Thymus (tissue), 11 donors: ENCODE measurements at regions not wholly inside any gene's neighbourhood (a gene's known extent, or its start where the extent isn't known, plus 50 kb on each side); places are given as distances from the start of the nearest gene placed in this dataset.
A peak's percentile ranks its signal among the peaks of the same experiment; 100 is the strongest.

Experiments
- DNase-seq, 9 donors: peaks; one replicate each; pipeline ENCODE4 v3.0.0-alpha.2; 2013; ENCODE audit warnings: low spot score in 9 of 9, low read depth in 6 of 9, missing footprints in 1 of 9
- H3K27ac ChIP-seq, 2 donors: one replicate each; pipeline ENCODE4 v1.5.1; 2013; ENCODE audit warnings: control low read depth in 1 of 2, low read depth in 1 of 2, low read length in 1 of 2, mild to moderate bottlenecking in 1 of 2, moderate library complexity in 1 of 2
- H3K27me3 ChIP-seq, 2 donors: one replicate each; pipeline ENCODE4 v1.5.1; 2013; ENCODE audit warnings: low read length in 1 of 2; ENCODE audit not compliant: control insufficient read depth in 2 of 2, insufficient read depth in 1 of 2
- H3K36me3 ChIP-seq, 2 donors: one replicate each; pipeline ENCODE4 v1.5.1; 2013; ENCODE audit warnings: low read length in 1 of 2, mild to moderate bottlenecking in 1 of 2, moderate library complexity in 1 of 2; ENCODE audit not compliant: control insufficient read depth in 2 of 2, insufficient read depth in 2 of 2
- H3K4me1 ChIP-seq, 2 donors: one replicate each; pipeline ENCODE4 v1.5.1; 2013; ENCODE audit warnings: low read length in 2 of 2; ENCODE audit not compliant: control insufficient read depth in 2 of 2, insufficient read depth in 2 of 2
- H3K4me3 ChIP-seq, 2 donors: one replicate each; pipeline ENCODE4 v1.5.1; 2013; ENCODE audit warnings: low read length in 2 of 2, control low read depth in 1 of 2, mild to moderate bottlenecking in 1 of 2
- H3K9me3 ChIP-seq, 2 donors: one replicate each; pipeline ENCODE4 v1.5.1; 2013; ENCODE audit warnings: low read length in 1 of 2, mild to moderate bottlenecking in 1 of 2; ENCODE audit not compliant: control insufficient read depth in 2 of 2, insufficient read depth in 1 of 2
- WGBS: extraction: QIAGEN DNeasy Blood & Tissue Kit; methylation state at CpG from one replicate; pipeline ENCODE4 v1.1.7; 2013; 5-methylcytosine and 5-hydroxymethylcytosine counted together
- donor health status: healthy.

DNA sequence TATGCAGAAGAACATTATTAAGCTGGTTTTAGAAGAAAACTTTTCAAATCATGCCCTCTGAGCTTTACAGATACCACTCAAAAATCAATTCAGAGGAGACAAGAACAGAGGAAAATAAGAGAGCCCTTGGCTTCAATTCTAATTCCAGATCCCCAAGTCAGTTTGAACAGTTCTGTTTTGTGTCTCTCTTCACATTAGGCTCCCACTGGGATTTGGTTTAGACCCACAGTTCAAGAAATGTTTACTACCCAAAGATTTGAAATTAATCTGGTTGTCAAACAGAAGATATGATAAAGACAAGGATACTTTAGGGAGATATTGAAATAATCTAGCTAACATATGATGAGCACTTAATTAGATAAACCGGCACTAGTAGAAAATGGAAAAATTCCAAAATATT is 329.5 kb downstream of the RAD51AP2 start:
- WGBS, result 93% methylated on average over 1 of the region's 1 CpG

DNA sequence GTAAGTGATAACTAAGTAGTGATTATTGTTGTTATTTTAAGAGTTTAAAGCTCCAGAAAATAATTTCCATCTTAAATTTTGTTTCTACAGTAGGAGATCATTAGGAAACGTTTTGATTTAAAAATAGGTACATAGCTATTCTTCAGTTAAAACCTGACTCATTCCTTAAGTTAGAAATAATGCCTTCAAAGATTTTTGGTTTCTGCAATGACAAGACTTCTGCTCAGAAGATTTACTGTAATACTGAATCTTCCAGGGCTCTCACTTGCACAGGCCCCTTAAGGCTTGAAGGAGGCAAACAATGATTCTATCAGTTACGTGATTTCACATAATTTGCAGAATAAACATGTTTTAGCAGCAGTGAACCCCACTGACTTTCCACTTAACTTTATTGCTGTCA is 333.7 kb downstream of the RAD51AP2 start:
- DNase-seq, result no peak
- no peaks in the 10 kb centered on the region for H3K4me1 ChIP-seq
- no peaks in the 10 kb centered on the region for H3K27me3 ChIP-seq
- WGBS, result 89% methylated on average over 2 of the region's 2 CpGs
- no peak overlapping the region for H3K4me3 ChIP-seq
- H3K9me3 ChIP-seq, result no peaks in the 10 kb centered on the region
- H3K36me3 ChIP-seq, result no peaks in the 10 kb centered on the region
- H3K27ac ChIP-seq, result no peak overlapping the region

More for the DNA sequence above, 329.5 kb downstream of the RAD51AP2 start:
- Histone ChIP-seq H3K36me3 (no peaks in the 10 kb centered on the region), H3K27ac (no peak overlapping the region), H3K4me3 (no peak overlapping the region), H3K4me1 (no peaks in the 10 kb centered on the region), H3K9me3 (no peaks in the 10 kb centered on the region), H3K27me3 (no peaks in the 10 kb centered on the region)
- DNase-seq, result no peak

DNA sequence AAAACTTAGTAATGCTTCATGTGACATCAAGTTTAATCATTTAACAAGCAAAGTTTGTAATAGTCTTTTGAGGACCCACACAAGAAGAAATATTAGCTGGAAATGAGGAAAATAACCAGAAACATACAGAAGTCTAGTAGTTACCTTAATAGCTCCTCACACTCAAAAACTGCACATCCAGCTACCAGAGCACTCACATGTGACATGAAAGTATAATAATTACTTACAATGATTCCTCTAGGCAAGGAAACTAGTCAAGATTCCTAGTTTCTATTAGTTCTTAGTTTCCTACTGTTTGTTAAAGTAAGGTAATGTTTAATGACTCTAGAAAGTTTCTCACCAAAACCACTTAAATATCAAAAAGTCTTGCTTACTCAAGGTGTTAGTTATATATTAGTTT is 335.8 kb downstream of the RAD51AP2 start:
- H3K27ac ChIP-seq, result no peak overlapping the region
- no peaks in the 10 kb centered on the region for H3K27me3 ChIP-seq
- no peak for DNase-seq
- H3K9me3 ChIP-seq, result no peaks in the 10 kb centered on the region
- no peaks in the 10 kb centered on the region for H3K36me3 ChIP-seq
- H3K4me3 ChIP-seq, result no peak overlapping the region
- no peaks in the 10 kb centered on the region for H3K4me1 ChIP-seq

DNA sequence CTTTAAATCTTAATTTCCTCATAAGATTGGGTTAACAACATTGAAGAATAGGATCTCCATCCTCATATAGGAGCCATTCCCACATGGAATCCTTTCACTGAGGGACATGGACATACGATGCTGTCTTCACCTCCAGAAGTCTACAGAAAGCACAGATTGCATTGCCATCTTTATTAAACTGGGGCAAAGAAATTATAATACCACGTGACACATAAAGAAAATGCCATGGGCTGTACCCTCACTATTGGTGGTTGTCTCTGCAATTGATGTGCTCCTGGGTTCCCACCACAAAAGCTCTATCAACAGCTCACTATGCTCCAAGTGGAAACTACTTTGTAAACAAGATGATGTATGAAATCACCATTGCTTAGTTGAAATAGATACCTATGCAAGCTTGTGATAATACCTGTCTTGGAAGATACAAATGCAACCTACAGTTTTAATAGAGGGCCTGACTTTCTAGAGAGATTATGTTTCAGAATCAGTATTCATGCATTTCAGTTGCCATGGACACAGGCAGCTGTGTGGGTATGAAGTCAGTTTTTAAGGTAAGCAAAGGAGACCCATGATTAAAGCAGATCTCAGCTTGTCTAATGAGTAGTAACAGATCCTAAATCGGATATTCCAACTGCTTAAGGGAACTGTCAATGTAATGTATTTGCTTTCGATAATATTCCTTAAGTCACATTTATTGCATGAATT is 337.0 kb downstream of the RAD51AP2 start:
- WGBS, result 91% methylated on average over 4 of the region's 4 CpGs
- Histone ChIP-seq H3K4me1 (no peaks in the 10 kb centered on the region), H3K9me3 (no peaks in the 10 kb centered on the region), H3K4me3 (no peak overlapping the region), H3K27ac (no peak overlapping the region), H3K36me3 (no peaks in the 10 kb centered on the region), H3K27me3 (no peaks in the 10 kb centered on the region)
- DNase-seq, result peak in 1 of 9 donors; percentile 12

DNA sequence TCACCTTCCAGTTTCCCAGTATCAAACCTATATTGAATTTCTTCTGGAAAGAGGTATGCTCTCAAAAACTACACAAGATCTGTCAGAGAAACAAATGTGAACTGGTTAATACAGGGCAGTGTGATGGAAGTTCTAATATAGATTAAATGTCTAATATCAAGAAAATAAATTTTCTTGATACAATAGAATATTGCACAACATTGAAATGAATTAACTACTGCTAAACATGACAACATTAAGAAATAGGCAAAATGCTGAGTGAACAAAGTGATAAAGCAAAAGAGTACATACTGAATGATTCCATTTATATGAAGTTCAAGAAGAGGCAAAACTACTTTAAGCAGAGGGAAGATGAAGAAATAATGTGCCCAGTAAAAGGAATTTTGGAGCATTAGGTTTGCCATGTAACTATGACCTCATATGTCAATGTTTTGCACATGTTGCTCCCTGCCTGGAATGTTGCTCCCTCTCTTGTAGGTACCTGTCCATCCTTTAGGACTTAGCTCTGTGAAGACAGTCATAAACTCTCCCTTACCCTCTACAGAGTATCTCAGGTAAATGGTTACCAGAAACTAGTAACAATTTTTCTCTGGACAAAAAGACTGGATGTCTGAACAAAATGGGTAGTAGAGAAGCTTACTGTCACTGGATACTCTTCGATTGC is 339.0 kb downstream of the RAD51AP2 start:
- Histone ChIP-seq H3K4me3 (no peak overlapping the region), H3K27me3 (no peaks in the 10 kb centered on the region), H3K36me3 (no peaks in the 10 kb centered on the region), H3K4me1 (no peaks in the 10 kb centered on the region), H3K9me3 (no peaks in the 10 kb centered on the region), H3K27ac (no peak overlapping the region)
- DNase-seq, result no peak
- 87% methylated on average over 1 of the region's 1 CpG for WGBS

DNA sequence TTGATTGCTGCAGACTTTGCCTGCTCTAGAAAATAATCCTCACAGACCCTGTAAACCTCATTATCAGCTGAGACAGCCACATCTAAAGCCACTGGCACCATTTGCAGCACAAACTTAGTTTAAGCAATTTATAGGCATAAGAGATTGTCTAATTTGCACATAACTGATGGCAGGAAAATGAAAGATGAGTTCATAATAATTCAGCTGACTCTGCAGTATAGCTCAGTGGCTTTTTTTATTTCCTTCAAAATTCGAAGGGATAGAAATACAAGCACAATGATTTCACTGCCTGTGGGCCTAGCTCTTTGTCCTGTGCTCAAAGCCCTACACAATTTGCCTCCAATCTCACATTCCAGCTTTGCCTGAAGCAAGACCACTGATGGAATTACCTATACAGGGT is 341.2 kb downstream of the RAD51AP2 start:
- no peak overlapping the region for H3K27ac ChIP-seq
- no peaks in the 10 kb centered on the region for H3K4me1 ChIP-seq
- H3K27me3 ChIP-seq, result no peaks in the 10 kb centered on the region
- H3K36me3 ChIP-seq, result no peaks in the 10 kb centered on the region
- 66% methylated on average over 1 of the region's 1 CpG for WGBS
- no peak for DNase-seq
- H3K4me3 ChIP-seq, result no peak overlapping the region
- H3K9me3 ChIP-seq, result no peaks in the 10 kb centered on the region

DNA sequence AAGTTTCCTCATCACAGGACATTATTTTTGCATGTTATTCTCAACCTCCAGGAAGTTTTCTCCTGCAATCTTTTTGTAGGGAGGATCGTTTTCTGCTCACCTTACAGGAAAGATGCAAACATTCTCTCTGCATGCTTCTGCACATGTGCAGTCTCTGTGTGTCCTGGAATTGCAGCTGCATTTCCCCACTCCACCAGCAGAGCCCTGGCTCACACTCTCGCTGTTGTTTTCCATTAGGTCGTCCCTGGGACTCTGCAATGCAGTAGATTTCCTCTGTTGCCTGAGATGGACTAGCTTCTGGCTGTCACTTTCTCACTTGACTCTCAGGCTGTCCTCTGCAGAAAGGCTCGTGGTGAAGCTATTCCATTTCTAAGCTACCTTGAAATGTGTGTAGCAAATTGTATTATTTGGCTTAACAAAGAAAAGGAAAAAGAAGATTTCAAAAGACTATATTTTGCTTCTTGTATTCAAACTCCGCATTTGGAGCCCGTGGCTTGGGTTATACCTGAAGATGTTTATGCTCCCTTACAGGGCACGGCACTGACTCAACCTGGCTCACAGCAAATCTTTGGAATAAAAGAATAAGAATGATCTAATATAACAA is 346.7 kb downstream of the RAD51AP2 start:
- peak in 2 of 9 donors; percentile 2 to 9 for DNase-seq
- Histone ChIP-seq H3K36me3 (no peaks in the 10 kb centered on the region), H3K4me3 (no peak overlapping the region), H3K27me3 (no peaks in the 10 kb centered on the region), H3K9me3 (no peaks in the 10 kb centered on the region), H3K4me1 (no peaks in the 10 kb centered on the region), H3K27ac (no peak overlapping the region)
- WGBS, result 59% methylated on average over 7 of the region's 7 CpGs

DNA sequence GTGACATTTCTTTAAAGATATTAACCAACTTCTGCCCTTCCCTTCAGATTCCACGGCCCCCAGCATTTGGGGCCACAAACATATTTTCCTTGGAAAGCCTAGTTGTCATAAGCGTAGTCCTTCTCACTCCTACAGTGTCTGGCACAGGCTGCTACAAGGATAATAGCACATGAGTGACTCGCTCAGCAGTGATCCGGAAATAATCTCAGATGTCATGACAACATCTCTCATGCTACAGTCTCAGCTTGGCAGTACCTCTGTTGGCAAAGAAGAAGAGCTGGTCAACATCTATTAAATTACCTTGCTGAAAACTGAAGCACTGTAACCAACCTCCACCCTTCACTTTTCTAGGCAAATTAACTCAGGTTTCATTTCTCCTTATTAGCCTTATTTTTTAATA is 351.7 kb downstream of the RAD51AP2 start:
- H3K4me3 ChIP-seq, result no peak overlapping the region
- H3K4me1 ChIP-seq, result no peaks in the 10 kb centered on the region
- H3K36me3 ChIP-seq, result no peaks in the 10 kb centered on the region
- WGBS, result 89% methylated on average over 4 of the region's 4 CpGs
- no peak for DNase-seq
- H3K27ac ChIP-seq, result peak overlapping the region in 1 of 2 donors; percentile 5
- no peaks in the 10 kb centered on the region for H3K27me3 ChIP-seq
- no peaks in the 10 kb centered on the region for H3K9me3 ChIP-seq

DNA sequence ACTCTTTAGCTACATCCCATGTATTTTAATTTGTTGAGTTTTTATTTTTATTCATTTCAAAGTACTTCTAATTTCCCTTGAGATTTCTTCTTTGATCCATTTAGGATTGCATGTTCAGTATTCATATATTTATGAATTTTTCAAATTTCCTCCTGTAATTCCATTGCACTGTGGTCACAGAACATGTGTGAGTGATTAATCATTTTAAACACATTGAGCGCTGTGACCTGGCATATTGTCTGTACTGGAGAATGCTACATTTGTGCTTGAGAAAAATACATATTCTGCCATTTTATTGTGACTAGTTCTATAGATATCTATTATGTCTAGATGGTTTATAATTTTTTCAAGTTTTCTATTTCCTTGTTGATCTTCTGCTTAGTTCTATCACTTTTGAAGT is 353.7 kb downstream of the RAD51AP2 start:
- H3K27ac ChIP-seq, result no peak overlapping the region
- H3K9me3 ChIP-seq, result no peaks in the 10 kb centered on the region
- 91% methylated on average over 1 of the region's 1 CpG for WGBS
- H3K4me3 ChIP-seq, result no peak overlapping the region
- H3K4me1 ChIP-seq, result no peaks in the 10 kb centered on the region
- DNase-seq, result no peak
- no peaks in the 10 kb centered on the region for H3K36me3 ChIP-seq
- H3K27me3 ChIP-seq, result no peaks in the 10 kb centered on the region
